ENCODE measurements at regions not wholly inside any gene's neighbourhood (a gene's known extent, or its start where the extent isn't known, plus 50 kb on each side); places are given as distances from the start of the nearest gene placed in this dataset.

DNA sequence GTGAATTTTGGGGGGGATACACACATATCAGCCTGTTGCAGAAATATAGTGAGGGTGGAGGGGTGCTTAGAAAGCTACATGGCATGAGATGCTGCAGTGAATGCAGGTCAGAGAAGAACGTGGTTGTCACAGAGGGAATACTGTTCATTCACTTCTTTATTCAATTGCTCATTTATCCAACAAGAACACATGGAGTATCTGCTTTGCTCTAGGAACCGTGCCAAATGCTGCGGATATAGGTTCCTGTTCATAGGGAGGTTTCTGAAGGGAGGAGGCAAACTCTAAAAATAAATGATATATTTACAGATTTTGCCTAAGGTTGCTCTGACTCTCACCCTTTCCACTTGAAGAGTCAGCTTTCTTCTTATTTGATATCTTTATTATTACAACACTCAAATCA, 444.3 kb upstream of the CLINT1 start:
- no peak for DNase-seq (ENCODE audit: low read depth in 2 of 2)

DNA sequence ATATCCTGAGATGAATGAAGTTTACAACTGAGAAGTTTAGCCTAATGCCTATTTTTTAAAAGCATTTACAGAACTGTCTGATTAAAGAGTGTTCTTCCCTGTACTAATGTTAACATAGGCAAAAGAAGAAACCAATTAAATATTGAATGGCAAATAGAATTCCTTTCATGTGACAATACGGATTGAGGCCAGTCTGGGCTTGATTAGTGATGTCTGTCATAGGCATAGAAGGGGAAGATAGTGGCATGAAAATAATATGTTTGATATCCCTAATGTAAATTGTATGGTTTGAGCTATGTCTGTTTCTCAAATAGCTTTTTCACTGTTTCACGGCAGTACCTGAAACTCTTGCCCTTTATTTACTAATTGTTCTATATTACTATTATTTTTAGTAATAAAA, 443.1 kb upstream of the CLINT1 start:
- no peak for DNase-seq (ENCODE audit: low read depth in 2 of 2)

DNA sequence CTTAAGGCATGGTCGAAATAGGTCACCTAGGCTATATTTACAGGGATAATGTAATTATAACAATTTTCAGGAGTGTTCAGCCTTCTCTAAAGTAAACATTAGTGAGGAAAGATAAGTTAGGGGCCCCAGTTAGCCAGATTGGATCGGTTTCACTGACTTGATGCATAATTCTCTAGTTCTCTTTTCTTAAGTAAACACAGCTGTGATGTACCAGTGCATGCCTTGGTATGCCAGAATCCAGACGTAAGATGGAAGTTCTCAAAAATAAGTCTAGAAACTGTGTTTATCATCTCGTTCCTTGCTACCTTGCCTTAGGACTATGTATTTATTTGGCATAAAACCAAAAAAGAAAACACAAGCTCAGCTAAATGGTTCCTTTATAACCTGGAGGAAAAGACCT, 442.2 kb upstream of the CLINT1 start:
- DNase-seq (ENCODE audit: low read depth in 2 of 2) = no peak

DNA sequence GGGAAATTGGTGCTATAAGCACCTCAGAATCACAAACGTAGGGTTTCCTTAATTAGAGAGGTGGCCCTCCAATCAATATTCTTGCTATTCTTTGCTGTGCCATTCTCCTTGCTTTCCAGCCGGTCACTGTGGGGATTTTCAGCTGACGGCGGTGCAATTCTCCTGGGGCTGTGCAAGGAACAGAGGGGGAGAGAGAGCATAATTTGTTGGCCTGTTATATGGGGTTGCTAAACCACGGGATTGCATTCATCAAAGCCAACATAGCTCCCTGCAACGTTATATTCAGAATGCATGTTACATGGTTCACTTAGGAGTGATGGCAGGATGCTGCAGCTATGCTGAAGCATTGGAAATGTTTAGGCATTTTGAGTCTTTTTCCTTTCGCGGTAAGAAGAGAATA, 441.3 kb upstream of the CLINT1 start:
- no peak for DNase-seq (ENCODE audit: low read depth in 2 of 2)

DNA sequence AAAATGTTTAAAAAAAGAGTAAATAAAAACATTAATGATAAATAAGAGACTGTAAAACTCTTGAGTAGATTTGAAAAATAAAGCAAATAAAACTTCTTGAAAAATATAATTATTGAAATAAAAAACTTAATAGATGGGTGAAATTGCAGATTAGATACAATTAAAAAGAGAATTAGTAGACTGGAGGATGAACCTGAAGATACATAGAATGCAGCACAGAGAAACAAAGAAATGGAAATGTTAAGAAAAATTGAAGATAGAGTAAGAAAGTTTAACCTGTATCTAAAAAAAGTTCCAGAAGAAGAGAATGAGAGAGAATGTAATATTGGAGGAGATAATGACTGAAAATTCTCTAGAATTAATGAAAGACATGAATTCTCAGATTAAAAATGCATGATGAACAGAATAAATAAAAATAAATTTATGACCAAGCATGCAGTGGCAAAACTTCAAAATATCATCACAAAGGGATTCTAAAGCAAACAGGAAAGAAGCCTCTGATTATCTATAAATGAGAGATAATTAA, 438.1 kb upstream of the CLINT1 start:
- DNase-seq (ENCODE audit: low read depth in 2 of 2) = no peak

DNA sequence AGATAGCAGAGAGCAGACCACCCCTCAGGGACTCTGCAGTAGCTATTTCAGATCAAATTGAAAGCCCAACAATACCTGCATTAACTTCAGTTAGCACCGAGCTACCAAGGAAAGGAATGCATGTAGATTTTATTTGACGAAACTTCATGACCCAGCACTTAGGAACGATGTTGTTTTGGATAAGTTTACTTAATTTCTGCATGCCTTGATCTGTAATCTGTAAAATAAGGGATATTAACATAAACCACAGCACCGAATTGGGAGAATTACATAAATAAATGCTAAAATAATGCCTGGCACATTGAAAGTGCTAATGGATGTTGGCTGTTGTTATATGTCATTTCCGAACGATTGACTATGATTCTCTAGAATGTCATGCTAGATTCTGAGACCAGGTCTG, 435.8 kb upstream of the CLINT1 start:
- DNase-seq (ENCODE audit: low read depth in 2 of 2) = no peak

DNA sequence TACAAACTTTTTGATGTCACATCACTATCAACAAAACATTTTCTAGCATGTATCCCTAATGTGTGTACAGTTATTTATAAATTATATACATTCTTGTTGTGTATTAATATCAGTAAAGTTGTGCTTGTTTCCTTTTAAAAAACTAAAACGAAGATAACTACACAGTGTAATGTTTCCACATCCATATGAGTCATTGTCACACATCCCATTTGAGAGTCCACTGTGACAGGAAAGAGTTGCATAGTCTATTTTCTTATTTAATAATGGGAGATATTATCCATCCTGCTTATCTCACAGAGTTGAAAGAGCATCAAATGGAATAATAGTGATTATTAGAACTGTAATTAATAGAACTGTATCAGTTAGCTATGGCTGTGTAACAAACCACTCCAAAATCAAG, 434.0 kb upstream of the CLINT1 start:
- no peak for DNase-seq (ENCODE audit: low read depth in 2 of 2)

DNA sequence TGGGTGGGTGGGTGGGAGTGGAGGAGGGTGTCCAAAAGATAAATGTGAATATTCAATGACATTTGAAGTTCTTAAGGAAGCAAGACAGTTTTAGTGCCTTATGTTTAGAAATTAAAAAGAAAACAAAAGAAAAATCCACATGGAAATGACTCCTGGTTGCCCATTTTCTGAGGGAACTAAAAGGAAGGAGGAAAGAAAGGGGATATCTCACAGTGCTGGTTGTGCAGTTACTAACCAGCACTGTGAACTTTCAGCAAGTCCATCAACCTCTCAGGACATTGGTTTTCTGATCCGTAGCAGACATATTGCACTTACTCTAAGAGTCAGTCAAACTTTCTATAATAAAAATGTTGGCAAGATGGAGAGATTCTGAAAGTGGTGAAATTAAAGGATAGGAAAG, 431.0 kb upstream of the CLINT1 start:
- DNase-seq (ENCODE audit: low read depth in 2 of 2) = no peak

DNA sequence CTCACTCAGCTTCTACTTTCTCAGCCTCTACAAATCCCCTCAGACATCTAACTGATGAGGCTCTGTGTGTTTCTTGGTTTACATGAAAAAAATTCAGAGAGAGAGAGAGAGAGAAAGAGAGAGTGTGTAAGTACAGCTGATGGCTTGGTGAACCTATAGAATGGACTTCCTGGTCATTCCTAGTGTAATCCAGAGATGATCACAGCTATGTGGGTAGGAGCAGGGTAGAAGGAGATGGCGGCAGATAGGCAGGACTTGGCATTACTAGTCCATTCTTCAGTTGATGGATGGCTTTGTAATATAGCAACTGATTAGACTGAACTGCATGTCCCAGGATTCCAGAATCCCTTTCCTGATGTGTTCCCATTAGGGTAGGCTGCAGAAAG, 429.3 kb upstream of the CLINT1 start:
- DNase-seq (ENCODE audit: low read depth in 2 of 2) = no peak

DNA sequence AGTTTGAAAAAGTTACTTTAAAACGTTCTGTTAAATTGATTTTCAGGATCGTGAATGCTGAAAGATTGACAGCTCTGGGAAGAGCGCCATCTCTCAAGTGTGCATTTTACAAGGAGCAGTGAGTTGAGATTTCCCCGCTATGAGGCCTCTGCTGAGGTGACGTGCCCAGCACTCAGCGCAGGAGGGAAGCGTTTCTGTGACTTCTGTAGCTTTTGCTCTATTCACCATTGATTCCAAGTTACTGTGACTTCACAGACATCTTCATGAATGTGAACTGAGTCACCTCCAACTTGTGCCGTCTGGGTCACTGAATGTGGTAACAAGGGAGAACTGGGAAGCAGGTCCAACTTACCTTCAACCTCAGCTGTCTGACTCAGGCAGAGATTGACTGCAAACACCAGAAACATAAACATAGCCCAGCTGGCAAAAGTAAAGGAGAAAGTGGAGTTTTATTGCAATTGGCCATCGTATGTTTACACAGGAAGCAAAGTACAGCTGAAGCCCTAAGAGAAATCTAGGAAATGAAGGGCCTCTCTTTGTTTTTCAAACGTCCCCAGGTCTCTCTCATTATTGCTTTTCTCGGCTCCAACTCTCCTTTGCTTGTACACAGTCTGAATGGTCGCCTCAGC, 428.8 kb upstream of the CLINT1 start:
- peak in 1 of 2 donors; percentile 1 for DNase-seq (ENCODE audit: low read depth in 2 of 2)

DNA sequence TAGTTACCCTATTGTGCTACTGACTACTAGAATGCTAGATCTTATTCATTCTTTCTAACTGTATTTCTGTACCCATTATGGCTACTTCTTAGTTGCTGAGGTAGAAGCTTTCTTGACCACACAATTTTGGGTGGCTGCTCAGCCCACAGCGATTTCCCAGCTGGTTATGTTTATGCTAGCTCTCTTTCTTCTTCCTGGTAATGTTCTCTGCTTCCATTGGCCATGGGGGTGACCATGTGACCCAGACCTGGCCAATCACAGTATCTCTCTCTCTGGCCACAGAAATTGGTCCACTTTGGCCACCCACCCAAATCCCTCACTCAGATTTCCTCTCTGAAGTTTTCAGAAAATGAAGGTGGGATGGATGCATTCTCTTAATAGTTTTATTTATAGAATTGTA, 427.9 kb upstream of the CLINT1 start:
- no peak for DNase-seq (ENCODE audit: low read depth in 2 of 2)

DNA sequence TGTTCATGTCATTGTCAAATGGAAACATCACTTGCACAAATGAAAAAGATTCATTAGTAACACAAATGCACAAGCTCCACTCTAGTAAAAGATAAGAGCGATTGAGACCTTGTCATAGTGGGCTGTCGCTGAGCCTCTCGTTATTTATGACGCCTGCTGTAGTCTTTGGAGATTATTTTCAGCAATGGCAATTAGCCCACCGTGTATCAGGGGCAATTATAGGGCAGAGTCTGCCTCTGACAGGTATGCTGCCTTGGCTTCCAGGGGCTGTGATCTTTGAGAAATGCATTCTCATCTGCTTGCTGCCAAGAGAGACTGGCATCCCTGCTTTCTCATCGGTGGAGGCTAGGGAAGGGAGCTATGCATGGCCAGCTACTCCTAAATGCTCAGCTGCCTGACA, 426.8 kb upstream of the CLINT1 start:
- DNase-seq (ENCODE audit: low read depth in 2 of 2) = no peak

DNA sequence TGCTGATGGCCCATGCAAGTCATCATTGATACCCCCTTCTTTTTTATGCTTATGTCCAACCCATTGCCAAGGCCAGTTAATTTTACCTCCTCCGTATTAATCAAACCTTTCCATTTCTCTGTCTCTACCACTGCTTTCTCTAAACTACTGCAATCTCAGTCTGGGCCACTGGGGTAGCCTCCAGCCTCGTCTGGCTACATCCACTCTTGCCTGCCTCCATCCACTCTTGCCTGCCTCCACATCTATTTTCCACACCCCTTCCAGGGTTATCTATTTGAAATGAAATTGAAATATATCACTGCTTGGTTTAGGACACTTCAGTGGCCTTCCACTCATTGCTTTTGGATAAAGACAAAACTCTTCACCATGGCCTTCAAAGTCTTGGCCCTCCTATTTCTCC, 425.3 kb upstream of the CLINT1 start:
- no peak for DNase-seq (ENCODE audit: low read depth in 2 of 2)

DNA sequence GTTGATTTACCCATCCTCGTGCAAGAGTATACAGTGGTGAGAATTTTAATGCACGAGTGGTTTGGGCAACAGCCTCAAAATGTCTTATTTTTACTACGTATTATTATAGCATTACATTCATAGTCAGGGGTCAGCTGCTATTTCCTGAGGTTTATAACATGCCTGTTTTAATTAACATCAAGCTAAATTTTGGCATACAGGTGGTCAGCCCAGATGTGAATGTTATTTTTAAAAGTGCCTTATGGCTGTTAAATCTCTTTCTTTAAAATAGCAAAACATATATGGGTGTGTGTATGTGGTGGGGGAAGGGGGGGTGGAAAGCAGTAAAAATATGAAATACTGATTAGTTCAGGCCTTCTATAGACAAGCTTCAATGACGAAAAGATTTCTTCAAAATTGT, 424.5 kb upstream of the CLINT1 start:
- DNase-seq (ENCODE audit: low read depth in 2 of 2) = no peak

DNA sequence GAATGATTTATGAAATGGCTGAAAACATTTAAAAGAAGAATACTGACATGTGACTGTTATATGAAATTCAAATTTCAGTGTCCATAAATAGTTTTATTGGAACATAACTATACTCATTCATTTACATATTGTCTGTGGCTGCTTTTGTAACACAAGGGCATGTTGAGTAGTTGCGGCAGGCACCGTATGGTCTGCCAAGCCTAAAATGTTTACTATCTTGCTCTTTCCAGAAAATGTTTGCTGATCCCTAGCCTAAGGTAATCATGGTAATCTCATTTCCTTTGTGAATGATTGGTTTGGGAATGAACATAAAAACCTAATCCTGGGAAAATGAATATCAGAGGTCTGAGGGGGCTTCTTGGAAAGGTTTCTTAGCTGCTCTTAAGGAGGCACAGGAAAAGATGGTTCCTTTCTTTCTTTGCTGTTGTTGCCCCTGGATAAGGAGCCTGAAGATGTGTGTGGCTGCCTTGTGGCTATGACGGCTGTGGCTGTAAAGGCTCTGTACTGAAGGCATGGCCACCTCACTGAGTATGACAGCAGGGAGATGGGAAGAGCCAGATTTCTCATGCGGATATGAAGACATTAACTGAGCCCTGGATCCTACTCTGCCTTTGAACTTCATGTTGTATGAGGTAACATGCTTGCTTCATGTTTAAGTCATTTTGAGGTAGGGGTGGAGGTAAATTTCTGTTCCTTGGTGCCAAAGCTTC, 419.4 kb upstream of the CLINT1 start:
- DNase-seq (ENCODE audit: low read depth in 2 of 2) = no peak

DNA sequence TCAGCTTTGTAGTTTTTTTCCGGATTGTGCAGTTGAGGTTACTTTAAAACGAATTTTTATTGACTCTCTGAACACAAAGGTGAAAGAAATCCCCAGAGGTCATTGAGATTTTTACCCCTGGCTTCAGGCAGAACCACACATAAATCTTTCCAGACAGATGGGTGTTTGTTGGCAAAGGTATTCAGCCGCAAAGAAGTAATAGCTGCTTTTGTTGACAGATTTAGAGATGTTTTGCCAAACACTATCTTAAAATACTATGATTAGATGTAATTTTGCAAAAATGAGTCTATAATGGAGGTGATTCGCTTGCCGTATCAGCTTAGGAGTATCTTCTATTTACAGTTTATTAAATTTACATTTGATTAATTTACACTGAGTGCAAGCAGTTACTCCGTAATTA, 418.3 kb upstream of the CLINT1 start:
- no peak for DNase-seq (ENCODE audit: low read depth in 2 of 2)

DNA sequence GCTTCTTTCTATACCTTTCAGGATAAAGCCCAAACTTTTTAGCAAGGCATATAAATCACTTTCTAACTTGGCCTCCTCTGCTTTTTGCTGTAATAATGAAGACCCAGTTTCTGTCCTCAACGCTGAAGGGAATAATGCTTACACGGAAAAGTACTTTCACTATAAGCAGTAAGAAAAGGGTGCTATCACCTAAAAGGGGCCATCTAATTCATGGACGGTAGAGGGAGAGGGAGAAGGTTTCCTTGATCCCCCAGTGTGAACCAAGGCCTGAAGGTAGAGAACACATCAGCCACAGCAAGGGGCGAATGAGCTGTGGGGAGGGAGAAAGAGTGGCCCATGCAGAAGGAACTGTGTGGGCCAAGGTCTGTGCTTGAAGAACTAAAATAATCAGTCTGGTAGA, 417.7 kb upstream of the CLINT1 start:
- DNase-seq (ENCODE audit: low read depth in 2 of 2) = no peak

DNA sequence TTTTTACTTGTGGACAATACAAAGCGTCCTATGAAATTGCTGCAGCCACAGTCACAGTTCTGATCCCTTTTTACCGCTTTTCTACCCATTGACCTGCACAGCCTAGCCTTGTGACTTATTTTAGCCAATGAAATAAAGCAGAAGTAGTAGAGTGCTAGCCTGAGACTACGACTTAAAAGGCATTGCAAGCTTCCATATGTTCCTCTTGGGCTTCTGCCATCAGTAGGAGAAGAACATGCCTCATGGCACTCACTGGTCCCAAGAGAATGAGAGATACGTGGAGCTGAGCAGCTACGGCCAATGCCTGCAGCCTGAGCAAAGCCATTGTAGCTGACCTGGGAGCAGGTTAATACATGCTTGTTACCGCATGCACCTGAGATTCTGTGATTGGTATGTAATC, 416.6 kb upstream of the CLINT1 start:
- DNase-seq (ENCODE audit: low read depth in 2 of 2) = no peak

DNA sequence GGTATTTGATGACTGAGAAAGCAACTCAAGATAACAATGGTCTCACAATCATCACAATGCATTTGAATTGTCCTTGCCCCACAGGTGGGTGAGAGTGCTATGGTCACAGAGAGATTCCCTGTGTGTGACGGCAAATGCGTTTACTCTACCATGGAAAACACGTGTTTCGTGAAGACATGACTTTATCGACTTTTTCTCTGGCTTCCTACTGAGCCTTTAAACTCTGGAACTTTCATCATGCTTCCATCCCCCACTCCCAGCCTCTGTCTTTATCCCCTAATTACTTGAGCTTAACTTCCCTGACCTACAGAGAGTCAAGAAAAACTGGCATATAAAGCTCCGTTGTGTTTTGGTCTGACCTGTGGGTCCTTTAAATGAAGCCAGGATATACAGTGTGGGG, 414.1 kb upstream of the CLINT1 start:
- no peak for DNase-seq (ENCODE audit: low read depth in 2 of 2)

DNA sequence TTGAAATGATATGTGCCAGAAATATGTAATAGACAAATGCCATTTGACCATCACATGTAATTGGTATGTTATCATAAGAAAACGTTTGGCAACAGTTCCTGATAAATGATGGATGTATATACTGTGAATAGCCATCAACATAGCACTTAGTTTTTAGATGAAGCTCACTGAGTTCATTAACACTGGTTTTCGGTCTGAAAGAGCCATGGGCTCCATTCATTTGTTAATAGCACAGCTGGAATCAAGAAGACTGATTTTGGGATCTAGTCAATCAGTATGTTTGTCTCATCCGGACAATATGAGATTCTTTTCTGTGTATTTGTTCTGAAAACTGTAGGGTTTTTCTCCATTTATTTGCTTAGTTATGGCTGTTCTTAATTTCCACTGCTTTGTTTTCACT, 413.5 kb upstream of the CLINT1 start:
- DNase-seq (ENCODE audit: low read depth in 2 of 2) = no peak

DNA sequence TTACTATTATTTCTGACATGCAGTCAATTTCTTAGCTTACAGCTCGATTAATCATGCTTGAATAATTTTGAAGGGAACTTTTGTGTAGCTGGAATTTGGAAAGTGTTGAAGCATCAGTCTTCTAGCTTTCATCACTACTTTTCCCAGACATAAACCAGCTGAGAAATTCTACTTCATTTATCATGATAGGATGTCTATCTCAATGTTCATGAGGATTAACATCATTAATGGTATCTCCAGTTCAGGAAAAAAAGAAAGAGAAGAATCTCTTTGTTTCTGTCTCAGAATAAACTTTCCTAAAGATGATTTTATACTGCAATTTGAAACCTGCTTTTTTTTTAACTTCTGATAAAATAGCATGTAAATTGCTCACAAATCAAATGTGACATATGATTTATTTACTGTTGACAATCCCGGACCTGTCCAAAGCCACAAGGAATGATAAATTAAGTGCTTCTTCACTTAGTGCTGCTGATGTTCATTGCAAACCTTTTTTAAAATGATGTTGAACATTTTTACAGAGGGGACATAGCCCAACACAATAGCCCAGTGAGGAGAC, 412.1 kb upstream of the CLINT1 start:
- no peak for DNase-seq (ENCODE audit: low read depth in 2 of 2)

DNA sequence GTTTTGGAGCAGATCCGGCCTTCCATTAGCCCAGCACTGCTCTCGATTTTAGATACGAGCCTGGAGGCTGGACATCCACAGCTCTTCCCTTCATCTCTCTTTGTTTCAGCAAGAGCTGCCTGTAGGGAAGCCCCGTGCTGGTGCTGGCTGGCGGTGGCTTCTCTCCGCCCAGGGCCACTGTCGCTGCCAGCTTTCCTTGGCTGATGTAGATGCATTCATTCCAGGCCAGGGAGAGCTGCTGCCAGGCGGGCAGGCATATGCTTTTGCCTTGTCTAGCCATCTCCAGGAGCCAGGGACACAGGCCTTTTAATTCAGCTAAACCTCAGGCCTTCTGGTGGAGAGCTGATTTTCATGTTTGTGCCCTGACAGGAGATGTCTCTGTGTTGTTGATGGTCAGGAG, 409.3 kb upstream of the CLINT1 start:
- no peak for DNase-seq (ENCODE audit: low read depth in 2 of 2)

DNA sequence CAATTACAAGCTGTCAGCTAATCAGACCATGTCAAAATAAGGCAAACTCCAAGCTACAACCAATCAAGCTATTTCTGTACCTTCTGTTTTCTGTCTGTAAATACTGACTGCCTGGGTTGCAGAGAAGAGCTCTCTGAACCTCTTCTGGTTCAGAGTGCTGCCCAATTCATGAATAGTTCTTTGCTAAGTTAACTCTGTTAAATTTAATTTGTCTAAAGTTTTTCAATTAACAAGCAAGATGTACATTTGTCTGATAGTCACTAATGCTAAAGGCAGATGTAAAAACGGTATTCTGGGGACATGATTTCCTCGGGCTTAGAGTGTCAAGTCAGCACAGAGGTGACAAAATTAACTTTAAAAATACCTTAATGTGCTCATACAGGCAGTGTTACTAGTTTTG, 408.3 kb upstream of the CLINT1 start:
- DNase-seq (ENCODE audit: low read depth in 2 of 2) = no peak
